ENCODE measurements at regions not wholly inside any gene's neighbourhood (a gene's known extent, or its start where the extent isn't known, plus 50 kb on each side); places are given as distances from the start of the nearest gene placed in this dataset.

- TF ChIP-seq CTCF (conservative IDR thresholded peaks at IDR 0.05) (no peak), EZH2 (IDR thresholded peaks at IDR 0.05; ENCODE audit: low read depth) (no peak)
Observed at GRCh38 chr10:10699427-10699826, 318.2 kb upstream of the CELF2 start.
